ENCODE measurements at regions not wholly inside any gene's neighbourhood (a gene's known extent, or its start where the extent isn't known, plus 50 kb on each side); places are given as distances from the start of the nearest gene placed in this dataset.
A peak's percentile ranks its signal among the peaks of the same experiment; 100 is the strongest.

DNA sequence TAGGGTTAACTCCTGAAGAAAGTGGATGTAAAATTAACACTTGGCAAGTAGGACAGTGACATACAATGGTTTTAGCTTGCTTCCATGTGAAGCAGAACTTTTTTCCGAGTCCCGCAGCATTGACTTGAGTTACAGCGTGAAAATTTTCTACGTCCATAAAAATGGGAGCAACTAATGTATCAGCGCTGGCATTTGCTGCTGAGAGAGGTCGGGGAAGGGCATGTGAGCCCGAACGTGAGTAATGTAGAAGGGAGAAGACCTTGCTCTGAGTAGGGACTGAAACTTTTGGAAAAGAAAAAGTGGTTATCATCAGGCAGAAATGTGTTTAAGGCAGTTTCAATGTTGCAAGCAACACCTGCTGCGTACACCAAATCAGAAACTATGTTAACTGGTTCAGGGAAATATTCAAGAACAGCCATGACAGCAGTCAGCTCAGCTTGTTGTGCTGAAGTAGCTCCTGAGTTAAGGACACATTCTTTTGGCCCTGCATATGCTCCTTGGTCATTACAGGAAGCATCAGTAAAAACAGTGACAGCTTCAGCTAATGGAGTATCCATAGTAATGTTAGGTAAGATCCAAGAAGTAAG, 70.9 kb upstream of the ARL4D start:
- intact Hi-C loops (cut with micrococcal nuclease), result no loop called here
- ChIA-PET POLR2A (ENCODE audit: partially characterized antibody) (no interaction called here), CTCF (ENCODE audit: partially characterized antibody) (interaction anchor here (0.9 to 2.2 kb wide), 2 partner anchors 19 to 66 kb away, joined by 3 to 11 read pairs; no protein-coding TSS in a partner anchor)
- Histone ChIP-seq H3K36me3 (ENCODE audit: insufficient read depth, low read length) (no peaks in the 10 kb centered on the region), H3K9me3 (ENCODE audit: control insufficient read depth in 1 of 2, low read length in 2 of 2) (no peaks in the 10 kb centered on the region), H3K4me1 (ENCODE audit: insufficient read depth, low read length) (no peaks in the 10 kb centered on the region), H3K27me3 (ENCODE audit: insufficient read depth, low read length) (peaks cover 8% of the 10 kb centered on the region), H3K4me3 (ENCODE audit: low read length in 2 of 2) (no peak overlapping the region), H3K27ac (ENCODE audit: low read depth, low read length) (no peak overlapping the region)
- peaks cover 7 to 19% of the 10 kb centered on the region in 2 donors for H3K27me3 Mint-ChIP-seq
- peaks cover 0 to 6% (median 3%) of the 10 kb centered on the region in 4 donors for H3K4me1 Mint-ChIP-seq
- H3K36me3 Mint-ChIP-seq, result no peaks in the 10 kb centered on the region
- DNase-seq, result no peak
- H3K9me3 Mint-ChIP-seq, result no peaks in the 10 kb centered on the region
- H3K27ac Mint-ChIP-seq, result no peak overlapping the region
- no peak overlapping the region for H3K4me3 Mint-ChIP-seq

DNA sequence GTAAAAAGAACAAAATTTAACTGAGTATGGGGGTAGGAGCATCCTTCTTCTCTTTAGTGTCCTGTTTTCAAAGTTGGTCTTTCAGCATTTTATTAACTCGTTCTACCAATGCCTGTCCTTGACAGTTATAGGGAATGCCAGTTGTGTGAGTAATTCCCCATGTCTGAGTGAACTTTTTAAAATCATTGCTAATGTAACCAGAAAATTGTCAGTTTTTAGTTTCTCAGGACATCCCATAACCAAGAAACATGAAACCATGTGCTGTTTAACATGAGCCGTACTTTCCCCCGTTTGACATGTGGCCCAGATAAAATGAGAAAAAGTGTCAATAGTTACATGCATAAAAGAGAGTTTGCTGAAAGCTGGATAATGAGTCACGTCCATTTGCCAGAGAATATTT, 71.4 kb upstream of the ARL4D start:
- Mint-ChIP-seq H3K9me3 (no peaks in the 10 kb centered on the region), H3K36me3 (no peaks in the 10 kb centered on the region), H3K4me1 (peaks cover 0 to 6% (median 3%) of the 10 kb centered on the region in 4 donors), H3K4me3 (no peak overlapping the region), H3K27me3 (peaks cover 7 to 19% of the 10 kb centered on the region in 2 donors), H3K27ac (no peak overlapping the region)
- Histone ChIP-seq H3K9me3 (ENCODE audit: control insufficient read depth in 1 of 2, low read length in 2 of 2) (no peaks in the 10 kb centered on the region), H3K4me1 (ENCODE audit: insufficient read depth, low read length) (no peaks in the 10 kb centered on the region), H3K4me3 (ENCODE audit: low read length in 2 of 2) (no peak overlapping the region), H3K36me3 (ENCODE audit: insufficient read depth, low read length) (no peaks in the 10 kb centered on the region), H3K27me3 (ENCODE audit: insufficient read depth, low read length) (peaks cover 8% of the 10 kb centered on the region), H3K27ac (ENCODE audit: low read depth, low read length) (no peak overlapping the region)
- intact Hi-C loops (cut with micrococcal nuclease), result no loop called here
- DNase-seq, result no peak
- ChIA-PET CTCF (ENCODE audit: partially characterized antibody) (interaction anchor here (2.2 kb wide), 1 partner anchor 19 kb away, joined by 11 read pairs; no protein-coding TSS in a partner anchor), POLR2A (ENCODE audit: partially characterized antibody) (no interaction called here)

DNA sequence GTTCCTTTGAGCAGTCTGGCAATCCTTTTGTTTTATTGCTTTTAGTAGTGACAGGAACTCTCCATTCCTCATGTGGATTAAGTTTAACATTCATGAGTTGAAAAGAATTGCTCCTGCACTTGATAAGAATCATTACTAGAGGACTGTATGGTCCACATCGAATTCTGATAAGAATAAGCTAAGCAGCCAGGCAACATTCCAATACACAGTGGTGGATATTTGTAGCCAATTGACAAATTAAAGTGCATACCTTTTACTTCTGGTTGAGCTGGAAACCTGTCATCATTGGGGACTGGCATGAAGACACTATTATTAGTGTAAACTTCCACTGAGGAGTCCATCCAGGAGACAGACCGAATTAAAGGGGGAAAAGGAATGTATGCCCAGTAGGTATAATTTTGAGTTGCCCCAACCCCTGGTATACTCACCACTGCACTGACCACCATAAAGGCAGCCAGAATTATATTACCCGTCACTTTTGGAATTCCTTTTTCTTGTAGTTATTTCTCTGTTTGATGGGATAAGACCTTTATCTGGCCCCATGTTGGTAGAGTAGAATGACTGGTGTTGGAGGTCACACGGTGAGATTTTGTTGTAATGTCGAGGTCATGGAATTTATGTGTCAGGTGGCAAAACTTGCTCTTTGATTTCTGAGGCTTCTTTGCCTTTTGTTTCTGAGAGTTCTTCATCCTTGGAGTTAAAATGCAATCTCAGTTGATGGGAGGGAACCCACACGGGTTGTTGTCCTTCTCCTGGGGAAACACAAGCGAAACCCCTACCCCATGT, 72.1 kb upstream of the ARL4D start:
- intact Hi-C loops (cut with micrococcal nuclease), result no loop called here
- Histone ChIP-seq H3K36me3 (ENCODE audit: insufficient read depth, low read length) (no peaks in the 10 kb centered on the region), H3K4me1 (ENCODE audit: insufficient read depth, low read length) (no peaks in the 10 kb centered on the region), H3K4me3 (ENCODE audit: low read length in 2 of 2) (no peak overlapping the region), H3K9me3 (ENCODE audit: control insufficient read depth in 1 of 2, low read length in 2 of 2) (no peaks in the 10 kb centered on the region), H3K27me3 (ENCODE audit: insufficient read depth, low read length) (peaks cover 8% of the 10 kb centered on the region), H3K27ac (ENCODE audit: low read depth, low read length) (no peak overlapping the region)
- H3K27me3 Mint-ChIP-seq, result peaks cover 7 to 19% of the 10 kb centered on the region in 2 donors
- POLR2A ChIA-PET (ENCODE audit: partially characterized antibody), result no interaction called here
- CTCF ChIA-PET (ENCODE audit: partially characterized antibody), result interaction anchor here (1.0 to 1.3 kb wide), 2 partner anchors 12 to 17 kb away, joined by 3 to 4 read pairs; no protein-coding TSS in a partner anchor
- H3K4me1 Mint-ChIP-seq, result peaks cover 0 to 6% (median 3%) of the 10 kb centered on the region in 4 donors
- no peak overlapping the region for H3K27ac Mint-ChIP-seq
- no peaks in the 10 kb centered on the region for H3K9me3 Mint-ChIP-seq
- H3K36me3 Mint-ChIP-seq, result no peaks in the 10 kb centered on the region
- H3K4me3 Mint-ChIP-seq, result no peak overlapping the region
- DNase-seq, result no peak

GRCh38 chr17:43324205-43324893, 74.4 kb upstream of the ARL4D start:
- Mint-ChIP-seq H3K4me1 (peaks cover 0 to 6% (median 3%) of the 10 kb centered on the region in 4 donors), H3K27me3 (peaks cover 7 to 19% of the 10 kb centered on the region in 2 donors), H3K9me3 (peaks cover 0 to 8% (median 0%) of the 10 kb centered on the region in 8 donors), H3K36me3 (no peaks in the 10 kb centered on the region), H3K4me3 (peak overlapping the region in 1 of 8 donors; percentile 20), H3K27ac (peak overlapping the region in 1 of 7 donors; percentile 13)
- no peak for DNase-seq
- POLR2A ChIA-PET (ENCODE audit: partially characterized antibody), result interaction anchor here (0.6 kb wide), 1 partner anchor 41 kb away, joined by 3 read pairs; no protein-coding TSS in a partner anchor
- Histone ChIP-seq H3K4me1 (ENCODE audit: insufficient read depth, low read length) (no peaks in the 10 kb centered on the region), H3K9me3 (ENCODE audit: control insufficient read depth in 1 of 2, low read length in 2 of 2) (peaks cover 0 to 5% of the 10 kb centered on the region in 2 donors), H3K27ac (ENCODE audit: low read depth, low read length) (no peak overlapping the region), H3K4me3 (ENCODE audit: low read length in 2 of 2) (no peak overlapping the region), H3K27me3 (ENCODE audit: insufficient read depth, low read length) (peaks cover 8% of the 10 kb centered on the region), H3K36me3 (ENCODE audit: insufficient read depth, low read length) (no peaks in the 10 kb centered on the region)
- CTCF ChIA-PET (ENCODE audit: partially characterized antibody), result no interaction called here
- intact Hi-C loops (cut with micrococcal nuclease), result no loop called here

DNA sequence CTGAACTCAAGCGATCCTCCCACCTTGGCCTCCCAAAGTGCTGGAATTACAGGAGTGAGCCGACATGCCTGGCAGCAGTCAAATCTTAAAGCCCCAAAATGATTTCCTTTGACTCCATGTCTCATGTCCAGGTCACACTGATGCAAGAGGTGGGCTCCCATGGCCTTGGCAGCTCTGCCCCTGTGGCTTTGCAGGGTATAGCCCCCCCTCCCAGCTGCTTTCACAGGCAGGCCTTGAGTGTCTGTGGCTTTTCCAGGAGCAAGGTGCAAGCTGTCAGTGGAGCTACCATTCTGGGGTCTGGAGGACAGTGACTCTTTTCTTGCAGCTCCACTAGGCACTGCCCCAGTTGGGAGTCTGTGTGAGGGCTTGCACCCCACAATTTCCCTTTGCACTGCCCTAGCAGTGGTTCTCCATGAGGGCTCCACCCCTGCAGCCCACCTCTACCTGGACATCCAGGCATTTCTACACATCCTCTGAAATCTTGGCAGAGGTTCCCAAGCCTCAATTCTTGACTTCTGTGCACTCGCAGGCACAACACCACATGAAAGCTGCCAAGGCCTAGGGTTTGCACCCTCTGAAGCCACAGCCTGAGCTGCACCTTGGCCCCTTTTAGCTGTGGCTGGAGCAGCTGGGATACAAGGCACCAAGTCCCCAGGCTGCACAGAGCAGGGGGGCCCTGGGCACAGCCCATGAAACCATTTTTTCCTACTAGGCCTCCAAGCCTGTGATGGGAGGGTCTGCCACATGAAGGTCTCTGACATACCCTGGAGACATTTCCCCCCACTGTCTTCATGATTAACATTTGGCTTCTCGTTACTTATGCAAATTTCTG, 79.3 kb upstream of the ARL4D start:
- H3K36me3 Mint-ChIP-seq, result peaks cover 0 to 1% of the 10 kb centered on the region in 2 donors

GRCh38 chr17:43316522-43317142, 82.2 kb upstream of the ARL4D start:
- Mint-ChIP-seq H3K4me1 (peaks cover 5 to 17% (median 11%) of the 10 kb centered on the region in 4 donors), H3K36me3 (peaks cover 0 to 1% of the 10 kb centered on the region in 2 donors), H3K9me3 (peaks cover 0 to 18% (median 6%) of the 10 kb centered on the region in 8 donors), H3K4me3 (peak overlapping the region in 6 of 8 donors; percentile 5 to 62 (median 44)), H3K27ac (peak overlapping the region in 2 of 7 donors; percentile 65 to 79), H3K27me3 (no peaks in the 10 kb centered on the region)
- Histone ChIP-seq H3K4me1 (ENCODE audit: insufficient read depth, low read length) (no peaks in the 10 kb centered on the region), H3K27ac (ENCODE audit: low read depth, low read length) (no peak overlapping the region), H3K9me3 (ENCODE audit: control insufficient read depth in 1 of 2, low read length in 2 of 2) (peaks cover 0 to 7% of the 10 kb centered on the region in 2 donors), H3K36me3 (ENCODE audit: insufficient read depth, low read length) (no peaks in the 10 kb centered on the region), H3K4me3 (ENCODE audit: low read length in 2 of 2) (no peak overlapping the region), H3K27me3 (ENCODE audit: insufficient read depth, low read length) (no peaks in the 10 kb centered on the region)
- intact Hi-C loops (cut with micrococcal nuclease), result loop anchor here (1.0 kb wide), 1 partner anchor 45 kb away; no protein-coding TSS in a partner anchor
- POLR2A ChIA-PET (ENCODE audit: partially characterized antibody), result interaction anchor here (0.6 to 5.9 kb wide), 19 partner anchors 11 to 318 kb away, joined by 3 to 207 read pairs (median 11); partner anchors contain the start of genes ARL4D, DHX8, IFI35 and NBR1
- CTCF ChIA-PET (ENCODE audit: partially characterized antibody), result interaction anchor here (0.7 to 9.7 kb wide), 7 partner anchors 19 to 1401 kb away, joined by 3 to 208 read pairs (median 4); partner anchors contain the start of genes DHX8 and TMEM106A
- peak in 3 of 5 donors; percentile 20 to 53 (median 20) for DNase-seq

More for the DNA sequence above, 79.3 kb upstream of the ARL4D start:
- peaks cover 0 to 7% of the 10 kb centered on the region in 2 donors for H3K9me3 ChIP-seq (ENCODE audit: control insufficient read depth in 1 of 2, low read length in 2 of 2)
- Mint-ChIP-seq H3K4me1 (peaks cover 5 to 23% (median 13%) of the 10 kb centered on the region in 4 donors), H3K27me3 (no peaks in the 10 kb centered on the region), H3K4me3 (no peak overlapping the region), H3K9me3 (peaks cover 0 to 18% (median 6%) of the 10 kb centered on the region in 8 donors), H3K27ac (no peak overlapping the region)
- no peak overlapping the region for H3K4me3 ChIP-seq (ENCODE audit: low read length in 2 of 2)
- intact Hi-C loops (cut with micrococcal nuclease), result no loop called here
- H3K4me1 ChIP-seq (ENCODE audit: insufficient read depth, low read length), result no peaks in the 10 kb centered on the region
- POLR2A ChIA-PET (ENCODE audit: partially characterized antibody), result interaction anchor here (5.9 kb wide), 1 partner anchor 109 kb away, joined by 128 read pairs; the partner anchor contains the start of gene TMEM106A
- no peaks in the 10 kb centered on the region for H3K36me3 ChIP-seq (ENCODE audit: insufficient read depth, low read length)
- H3K27me3 ChIP-seq (ENCODE audit: insufficient read depth, low read length), result no peaks in the 10 kb centered on the region
- DNase-seq, result no peak
- no peak overlapping the region for H3K27ac ChIP-seq (ENCODE audit: low read depth, low read length)
- CTCF ChIA-PET (ENCODE audit: partially characterized antibody), result interaction anchor here (1.5 kb wide), 1 partner anchor 10 kb away, joined by 6 read pairs; no protein-coding TSS in a partner anchor
